Effector memory CD4-positive, alpha-beta T cell (primary cell): ENCODE measurements at regions not wholly inside any gene's neighbourhood (a gene's known extent, or its start where the extent isn't known, plus 50 kb on each side); places are given as distances from the start of the nearest gene placed in this dataset.

Source experiments
- DNase-seq, 3 donors: peaks; one replicate each; pipeline ENCODE4 v3.0.0-alpha.2; 2020
- H3K27ac ChIP-seq: 2 replicates; pipeline ENCODE4 v1.7.0; 2013; ENCODE audit warnings: mild to moderate bottlenecking, low read length, moderate library complexity; ENCODE audit not compliant: insufficient read depth, poor library complexity, severe bottlenecking
- H3K27me3 ChIP-seq: replicated peaks from 2 replicates; pipeline ENCODE4 v1.7.0; 2013; ENCODE audit warnings: mild to moderate bottlenecking, low read length; ENCODE audit not compliant: insufficient read depth, control insufficient read depth, poor library complexity, severe bottlenecking
- H3K36me3 ChIP-seq: 2 replicates; pipeline ENCODE4 v1.7.0; 2013; ENCODE audit warnings: mild to moderate bottlenecking, low read length, moderate library complexity; ENCODE audit not compliant: control insufficient read depth, insufficient read depth
- H3K4me1 ChIP-seq: 2 replicates; pipeline ENCODE4 v1.7.0; 2013; ENCODE audit warnings: low read length, mild to moderate bottlenecking; ENCODE audit not compliant: control insufficient read depth, insufficient read depth, poor library complexity, severe bottlenecking
- H3K4me3 ChIP-seq: 2 replicates; pipeline ENCODE4 v1.7.0; 2013; ENCODE audit warnings: low read length, low read depth, mild to moderate bottlenecking; ENCODE audit not compliant: insufficient read depth, poor library complexity, severe bottlenecking
- H3K9me3 ChIP-seq: 2 replicates; pipeline ENCODE4 v1.7.0; 2013; ENCODE audit warnings: mild to moderate bottlenecking, low read length, moderate library complexity; ENCODE audit not compliant: control insufficient read depth

- Histone ChIP-seq H3K27ac (no peak overlapping the region), H3K4me3 (no peak overlapping the region), H3K36me3 (no peaks in the 10 kb centered on the region), H3K4me1 (no peaks in the 10 kb centered on the region), H3K9me3 (no peaks in the 10 kb centered on the region), H3K27me3 (no peaks in the 10 kb centered on the region)
- no peak for DNase-seq
These were observed 202.4 kb upstream of the PMEPA1 start for GRCh38 chr20:57912227-57912582.

- H3K27me3 ChIP-seq = no peaks in the 10 kb centered on the region
These were observed 201.9 kb upstream of the PMEPA1 start for GRCh38 chr20:57911512-57912226.

GRCh38 chr20:57910716-57911115 is 200.9 kb upstream of the PMEPA1 start:
- H3K27ac ChIP-seq = no peak overlapping the region
- no peaks in the 10 kb centered on the region for H3K27me3 ChIP-seq
- no peak overlapping the region for H3K4me3 ChIP-seq
- H3K9me3 ChIP-seq = no peaks in the 10 kb centered on the region
- H3K4me1 ChIP-seq = no peaks in the 10 kb centered on the region
- no peak for DNase-seq
- H3K36me3 ChIP-seq = no peaks in the 10 kb centered on the region

More at GRCh38 chr20:57911512-57912226, 201.9 kb upstream of the PMEPA1 start:
- no peak for DNase-seq
- Histone ChIP-seq H3K4me1 (no peaks in the 10 kb centered on the region), H3K36me3 (no peaks in the 10 kb centered on the region), H3K9me3 (no peaks in the 10 kb centered on the region), H3K4me3 (no peak overlapping the region), H3K27ac (no peak overlapping the region)

GRCh38 chr20:57909763-57910331 is 200.0 kb upstream of the PMEPA1 start:
- H3K36me3 ChIP-seq = no peaks in the 10 kb centered on the region
- no peak overlapping the region for H3K27ac ChIP-seq
- no peaks in the 10 kb centered on the region for H3K9me3 ChIP-seq
- no peak overlapping the region for H3K4me3 ChIP-seq
- H3K4me1 ChIP-seq = no peaks in the 10 kb centered on the region
- H3K27me3 ChIP-seq = no peaks in the 10 kb centered on the region
- no peak for DNase-seq

GRCh38 chr20:57908704-57909630 is 199.2 kb upstream of the PMEPA1 start:
- H3K27me3 ChIP-seq = no peaks in the 10 kb centered on the region
- no peaks in the 10 kb centered on the region for H3K36me3 ChIP-seq
- DNase-seq = no peak

GRCh38 chr20:57908226-57908625 is 198.4 kb upstream of the PMEPA1 start:
- no peaks in the 10 kb centered on the region for H3K27me3 ChIP-seq
- H3K4me1 ChIP-seq = no peaks in the 10 kb centered on the region
- H3K4me3 ChIP-seq = no peak overlapping the region
- DNase-seq = no peak
- H3K9me3 ChIP-seq = no peaks in the 10 kb centered on the region
- no peaks in the 10 kb centered on the region for H3K36me3 ChIP-seq
- no peak overlapping the region for H3K27ac ChIP-seq

More at GRCh38 chr20:57908704-57909630, 199.2 kb upstream of the PMEPA1 start:
- Histone ChIP-seq H3K9me3 (no peaks in the 10 kb centered on the region), H3K4me3 (no peak overlapping the region), H3K4me1 (no peaks in the 10 kb centered on the region), H3K27ac (no peak overlapping the region)

- Histone ChIP-seq H3K27me3 (no peaks in the 10 kb centered on the region), H3K9me3 (no peaks in the 10 kb centered on the region), H3K4me3 (no peak overlapping the region), H3K36me3 (no peaks in the 10 kb centered on the region), H3K27ac (no peak overlapping the region), H3K4me1 (no peaks in the 10 kb centered on the region)
- no peak for DNase-seq
These were observed 197.6 kb upstream of the PMEPA1 start for GRCh38 chr20:57907131-57908000.

- no peaks in the 10 kb centered on the region for H3K4me1 ChIP-seq
- H3K27ac ChIP-seq = no peak overlapping the region
- H3K36me3 ChIP-seq = no peaks in the 10 kb centered on the region
- no peak for DNase-seq
- H3K9me3 ChIP-seq = no peaks in the 10 kb centered on the region
- no peak overlapping the region for H3K4me3 ChIP-seq
- H3K27me3 ChIP-seq = no peaks in the 10 kb centered on the region
These were observed 195.6 kb upstream of the PMEPA1 start for GRCh38 chr20:57905448-57905847.

GRCh38 chr20:57904314-57905105 is 194.7 kb upstream of the PMEPA1 start:
- no peaks in the 10 kb centered on the region for H3K36me3 ChIP-seq
- no peaks in the 10 kb centered on the region for H3K4me1 ChIP-seq
- H3K9me3 ChIP-seq = no peaks in the 10 kb centered on the region
- no peaks in the 10 kb centered on the region for H3K27me3 ChIP-seq
- H3K27ac ChIP-seq = no peak overlapping the region
- DNase-seq = no peak
- H3K4me3 ChIP-seq = no peak overlapping the region
